ENCODE measurements at regions not wholly inside any gene's neighbourhood (a gene's known extent, or its start where the extent isn't known, plus 50 kb on each side); places are given as distances from the start of the nearest gene placed in this dataset.

GRCh38 chr10:130261306-130261705, 125.1 kb downstream of the GLRX3 start:
- TF ChIP-seq CTCF (IDR thresholded peaks at IDR 0.05) (no peak), POLR2A (IDR thresholded peaks at IDR 0.05) (no peak)

All from right lobe of liver (tissue), 4 donors.